GM10266 (cell line): ENCODE measurements at regions not wholly inside any gene's neighbourhood (a gene's known extent, or its start where the extent isn't known, plus 50 kb on each side); places are given as distances from the start of the nearest gene placed in this dataset.

Source experiments
- DNase-seq: peaks from one replicate; pipeline ENCODE4 v3.0.0; 2012; ENCODE audit errors: extremely low spot score
- TF ChIP-seq, protein P1 (sequence below): IDR thresholded peaks from 2 replicates; pipeline ENCODE4 v1.5.1; 2012; ENCODE audit warnings: mild to moderate bottlenecking, low read depth; ENCODE audit not compliant: control insufficient read depth, insufficient read depth; ENCODE audit errors: missing control alignments

DNA sequence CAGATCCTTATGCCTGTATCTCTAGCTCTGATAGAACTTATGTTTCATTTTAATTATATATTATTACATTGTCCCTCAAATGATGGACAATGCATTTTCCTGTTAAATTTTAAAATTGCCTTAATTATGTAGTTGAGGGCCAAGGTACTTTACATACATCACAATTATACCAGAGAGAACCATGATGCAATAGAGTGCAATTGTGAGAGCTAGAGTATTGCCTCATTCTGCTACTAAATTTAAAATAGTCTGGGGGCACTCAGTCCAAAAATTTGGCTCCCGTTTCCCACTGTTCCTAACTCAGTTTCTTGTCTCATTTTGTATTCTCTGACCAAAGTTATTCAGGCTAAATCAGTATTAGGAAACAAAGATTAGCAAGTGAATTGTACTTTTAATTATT is 378.5 kb upstream of the ZFP42 start:
- TF ChIP-seq, protein P1, sequence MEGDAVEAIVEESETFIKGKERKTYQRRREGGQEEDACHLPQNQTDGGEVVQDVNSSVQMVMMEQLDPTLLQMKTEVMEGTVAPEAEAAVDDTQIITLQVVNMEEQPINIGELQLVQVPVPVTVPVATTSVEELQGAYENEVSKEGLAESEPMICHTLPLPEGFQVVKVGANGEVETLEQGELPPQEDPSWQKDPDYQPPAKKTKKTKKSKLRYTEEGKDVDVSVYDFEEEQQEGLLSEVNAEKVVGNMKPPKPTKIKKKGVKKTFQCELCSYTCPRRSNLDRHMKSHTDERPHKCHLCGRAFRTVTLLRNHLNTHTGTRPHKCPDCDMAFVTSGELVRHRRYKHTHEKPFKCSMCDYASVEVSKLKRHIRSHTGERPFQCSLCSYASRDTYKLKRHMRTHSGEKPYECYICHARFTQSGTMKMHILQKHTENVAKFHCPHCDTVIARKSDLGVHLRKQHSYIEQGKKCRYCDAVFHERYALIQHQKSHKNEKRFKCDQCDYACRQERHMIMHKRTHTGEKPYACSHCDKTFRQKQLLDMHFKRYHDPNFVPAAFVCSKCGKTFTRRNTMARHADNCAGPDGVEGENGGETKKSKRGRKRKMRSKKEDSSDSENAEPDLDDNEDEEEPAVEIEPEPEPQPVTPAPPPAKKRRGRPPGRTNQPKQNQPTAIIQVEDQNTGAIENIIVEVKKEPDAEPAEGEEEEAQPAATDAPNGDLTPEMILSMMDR, result no peak
- DNase-seq, result no peak

- TF ChIP-seq, protein P1, result no peak
- DNase-seq, result no peak
Measured at GRCh38 chr4:187618701-187619281, 376.8 kb upstream of the ZFP42 start.

GRCh38 chr4:187619319-187619718 is 376.3 kb upstream of the ZFP42 start:
- DNase-seq, result no peak
- TF ChIP-seq, protein P1, result no peak

GRCh38 chr4:187632260-187632995 is 363.1 kb upstream of the ZFP42 start:
- DNase-seq, result no peak
- TF ChIP-seq, protein P1, result no peak

GRCh38 chr4:187633245-187633644 is 362.3 kb upstream of the ZFP42 start:
- TF ChIP-seq, protein P1, result no peak
- DNase-seq, result no peak

DNA sequence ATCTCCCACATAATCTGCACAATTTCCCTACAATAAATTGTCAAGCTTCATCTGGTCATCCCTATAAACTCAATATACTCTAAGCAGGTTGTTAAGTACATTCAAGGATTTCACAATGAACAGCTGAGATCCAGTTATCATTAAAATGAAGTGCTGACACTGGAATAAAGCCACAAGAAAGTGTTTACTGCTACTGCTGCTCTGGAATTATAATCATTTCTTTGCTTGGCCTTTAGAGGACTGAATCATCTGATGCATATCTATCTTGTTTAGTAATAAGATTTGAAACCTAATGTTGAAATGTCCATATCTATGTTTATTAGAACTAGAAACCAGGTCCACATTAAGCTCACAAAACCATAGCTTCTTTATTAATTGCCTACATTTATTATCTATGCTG is 338.6 kb upstream of the ZFP42 start:
- DNase-seq, result no peak
- TF ChIP-seq, protein P1, result no peak

- no peak for DNase-seq
- TF ChIP-seq, protein P1, result no peak
Measured at GRCh38 chr4:187663076-187663475, 332.5 kb upstream of the ZFP42 start.
